CD4-positive, alpha-beta T cell treated with Interferon alpha-2 for 1 hour (primary cell): ENCODE measurements at regions not wholly inside any gene's neighbourhood (a gene's known extent, or its start where the extent isn't known, plus 50 kb on each side); places are given as distances from the start of the nearest gene placed in this dataset.
"Not testable (repeated sequence)": the region's sequence is repeated elsewhere in the genome, so short reads cannot be mapped to it uniquely, and the experiment has no call there.

Source experiments
- DNase-seq, 2 donors: peaks; one replicate each; pipeline ENCODE4 v3.0.0-alpha.2; 2020 to 2022

- no peak for DNase-seq
These were observed 1479.5 kb upstream of the PCDH7 start for GRCh38 chr4:29240641-29241040.

GRCh38 chr4:29243054-29243453 lies 1477.1 kb upstream of the PCDH7 start:
- DNase-seq = no peak

GRCh38 chr4:29243851-29244250 lies 1476.3 kb upstream of the PCDH7 start:
- no peak for DNase-seq

- DNase-seq = no peak
These were observed 1460.6 kb upstream of the PCDH7 start for GRCh38 chr4:29259556-29259955.

- DNase-seq = no peak
These were observed 1457.2 kb upstream of the PCDH7 start for GRCh38 chr4:29262986-29263385.

- DNase-seq = no peak
These were observed 1444.0 kb upstream of the PCDH7 start for GRCh38 chr4:29276150-29276549.

- no peak for DNase-seq
These were observed 1442.8 kb upstream of the PCDH7 start for GRCh38 chr4:29277381-29277780.

GRCh38 chr4:29278585-29278984 lies 1441.6 kb upstream of the PCDH7 start:
- DNase-seq = no peak

- no peak for DNase-seq
These were observed 1431.1 kb upstream of the PCDH7 start for GRCh38 chr4:29289118-29289517.

GRCh38 chr4:29295280-29295679 lies 1424.9 kb upstream of the PCDH7 start:
- DNase-seq = no peak

- no peak for DNase-seq
These were observed 1415.6 kb upstream of the PCDH7 start for GRCh38 chr4:29304595-29304994.

GRCh38 chr4:29307256-29307655 lies 1412.9 kb upstream of the PCDH7 start:
- DNase-seq = no peak

GRCh38 chr4:29307755-29308154 lies 1412.4 kb upstream of the PCDH7 start:
- no peak for DNase-seq

GRCh38 chr4:29309050-29309449 lies 1411.1 kb upstream of the PCDH7 start:
- DNase-seq = no peak

GRCh38 chr4:29310252-29310651 lies 1409.9 kb upstream of the PCDH7 start:
- no peak for DNase-seq

- no peak for DNase-seq
These were observed 1408.9 kb upstream of the PCDH7 start for GRCh38 chr4:29311247-29311646.

GRCh38 chr4:29319663-29320340 lies 1400.4 kb upstream of the PCDH7 start:
- DNase-seq = no peak

- no peak for DNase-seq
These were observed 1399.1 kb upstream of the PCDH7 start for GRCh38 chr4:29320947-29321620.

GRCh38 chr4:29326004-29326403 lies 1394.2 kb upstream of the PCDH7 start:
- DNase-seq = no peak

- no peak for DNase-seq
These were observed 1393.4 kb upstream of the PCDH7 start for GRCh38 chr4:29326816-29327215.

- no peak for DNase-seq
These were observed 1383.3 kb upstream of the PCDH7 start for GRCh38 chr4:29336861-29337260.

- no peak for DNase-seq
These were observed 1347.2 kb upstream of the PCDH7 start for GRCh38 chr4:29372971-29373370.

- DNase-seq = no peak
These were observed 1344.5 kb upstream of the PCDH7 start for GRCh38 chr4:29375716-29376115.

GRCh38 chr4:29378237-29378636 lies 1341.9 kb upstream of the PCDH7 start:
- not testable (repeated sequence) for DNase-seq

GRCh38 chr4:29390921-29391320 lies 1329.2 kb upstream of the PCDH7 start:
- DNase-seq = no peak
